RWPE2 (cell line): ENCODE measurements at regions not wholly inside any gene's neighbourhood (a gene's known extent, or its start where the extent isn't known, plus 50 kb on each side); places are given as distances from the start of the nearest gene placed in this dataset.
A peak's percentile ranks its signal among the peaks of the same experiment; 100 is the strongest.
"Not testable (repeated sequence)": the region's sequence is repeated elsewhere in the genome, so short reads cannot be mapped to it uniquely, and the experiment has no call there.

Experiments used
- ATAC-seq: fragments of 200-7000 bp; cut with Tn5 transposase; 3 replicates; pipeline ENCODE4 v1.9.1; 2021; ENCODE audit warnings: low read depth
- DNase-seq: peaks from one replicate; pipeline ENCODE4 v3.0.0-alpha.2; 2020; ENCODE audit warnings: low spot score
- H3K27ac ChIP-seq: fragments of 450-650 bp; 2 replicates; pipeline ENCODE4 v1.5.1; 2017; ENCODE audit warnings: mild to moderate bottlenecking; ENCODE audit not compliant: poor library complexity, severe bottlenecking
- H3K27me3 ChIP-seq: fragments of 250-450 bp; sonication (Bioruptor Pico); 2 replicates; pipeline ENCODE4 v1.5.1; 2021; ENCODE audit warnings: mild to moderate bottlenecking, moderate library complexity; ENCODE audit not compliant: insufficient read depth, poor library complexity, severe bottlenecking
- H3K36me3 ChIP-seq: fragments of 250-450 bp; sonication (Bioruptor Pico); 2 replicates; pipeline ENCODE4 v1.5.1; 2020; ENCODE audit warnings: low read depth, mild to moderate bottlenecking, moderate library complexity
- H3K4me1 ChIP-seq: fragments of 250-450 bp; sonication (Bioruptor Pico); 2 replicates; pipeline ENCODE4 v1.5.1; 2021; ENCODE audit warnings: mild to moderate bottlenecking, moderate library complexity; ENCODE audit not compliant: insufficient read depth, poor library complexity, severe bottlenecking
- H3K4me3 ChIP-seq: fragments of 250-450 bp; sonication (Bioruptor Pico); 2 replicates; pipeline ENCODE4 v1.5.1; 2021; ENCODE audit warnings: mild to moderate bottlenecking, moderate library complexity; ENCODE audit not compliant: severe bottlenecking
- H3K9me3 ChIP-seq: fragments of 250-450 bp; sonication (Bioruptor Pico); 2 replicates; pipeline ENCODE4 v1.5.1; 2021; ENCODE audit warnings: mild to moderate bottlenecking, moderate library complexity; ENCODE audit not compliant: severe bottlenecking

DNA sequence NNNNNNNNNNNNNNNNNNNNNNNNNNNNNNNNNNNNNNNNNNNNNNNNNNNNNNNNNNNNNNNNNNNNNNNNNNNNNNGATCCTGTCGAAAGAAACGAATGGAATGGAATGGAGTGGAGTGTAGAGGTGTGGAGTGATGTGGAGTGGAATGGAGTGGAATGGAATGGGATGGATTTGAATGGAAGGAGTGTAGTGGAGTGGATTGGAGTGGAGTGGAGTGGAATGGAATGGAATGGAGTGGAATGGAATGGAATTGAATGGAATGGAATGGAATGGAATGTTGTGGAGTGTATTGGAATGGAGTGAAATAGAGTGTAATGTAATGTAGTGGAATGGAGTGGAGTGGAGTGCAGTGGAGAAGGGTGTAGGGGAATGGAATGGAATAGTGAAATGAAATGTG lies 1275.4 kb upstream of the TPTE start:
- H3K27me3 ChIP-seq, H3K4me3 ChIP-seq, H3K4me1 ChIP-seq, H3K27ac ChIP-seq, DNase-seq, H3K36me3 ChIP-seq, ATAC-seq, H3K9me3 ChIP-seq: not testable (repeated sequence)

DNA sequence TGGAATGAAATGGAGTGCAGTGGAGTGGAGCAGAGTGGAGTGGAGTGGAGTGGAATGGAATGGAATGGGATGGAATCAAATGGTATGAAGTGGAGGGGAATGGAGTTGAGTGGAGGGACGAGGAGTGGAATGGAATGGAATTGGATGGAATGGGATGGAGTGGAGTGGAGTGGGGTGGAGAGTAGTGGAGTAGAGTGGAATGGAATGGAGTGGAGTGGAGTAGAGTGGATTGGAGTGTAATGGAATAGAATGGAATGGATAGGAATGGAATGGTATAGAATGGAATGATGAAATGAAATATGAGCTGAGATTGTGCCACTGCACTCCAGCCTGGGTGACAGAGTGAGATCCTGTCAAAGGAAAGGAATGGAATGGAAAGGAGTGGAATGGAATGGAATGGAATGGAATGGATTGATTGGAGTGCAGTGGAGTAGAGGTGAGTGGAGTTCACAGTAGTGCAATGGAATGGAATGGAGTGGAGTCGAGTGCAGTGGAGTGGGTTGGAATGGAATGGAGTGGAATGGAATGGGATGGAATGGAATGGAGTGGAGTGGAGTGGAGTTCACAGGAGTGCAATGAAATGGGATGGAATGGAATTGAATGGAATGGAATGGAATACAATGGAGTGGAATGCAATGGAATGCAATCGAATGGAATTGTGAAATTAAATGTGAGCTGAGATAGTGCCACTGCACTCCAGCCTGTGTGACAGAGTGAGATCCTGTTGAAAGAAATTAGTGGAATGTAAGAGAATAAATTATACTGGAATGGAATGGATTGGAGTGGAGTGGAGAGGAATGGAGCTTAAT lies 1274.7 kb upstream of the TPTE start:
- ATAC-seq (peak; percentile 35; the same call in 2 of the 3 replicates), DNase-seq (peak; percentile 28)

GRCh38 chr21:9247290-9247613 lies 1274.1 kb upstream of the TPTE start:
- not testable (repeated sequence) for H3K27ac ChIP-seq, DNase-seq, H3K27me3 ChIP-seq, H3K36me3 ChIP-seq, H3K9me3 ChIP-seq, H3K4me1 ChIP-seq, H3K4me3 ChIP-seq
- ATAC-seq, result peak; percentile 12; the same call in 1 of the 3 replicates

More for the DNA sequence above, 1274.7 kb upstream of the TPTE start:
- H3K36me3 ChIP-seq, H3K4me3 ChIP-seq, H3K27me3 ChIP-seq, H3K9me3 ChIP-seq, H3K4me1 ChIP-seq, H3K27ac ChIP-seq: not testable (repeated sequence)

DNA sequence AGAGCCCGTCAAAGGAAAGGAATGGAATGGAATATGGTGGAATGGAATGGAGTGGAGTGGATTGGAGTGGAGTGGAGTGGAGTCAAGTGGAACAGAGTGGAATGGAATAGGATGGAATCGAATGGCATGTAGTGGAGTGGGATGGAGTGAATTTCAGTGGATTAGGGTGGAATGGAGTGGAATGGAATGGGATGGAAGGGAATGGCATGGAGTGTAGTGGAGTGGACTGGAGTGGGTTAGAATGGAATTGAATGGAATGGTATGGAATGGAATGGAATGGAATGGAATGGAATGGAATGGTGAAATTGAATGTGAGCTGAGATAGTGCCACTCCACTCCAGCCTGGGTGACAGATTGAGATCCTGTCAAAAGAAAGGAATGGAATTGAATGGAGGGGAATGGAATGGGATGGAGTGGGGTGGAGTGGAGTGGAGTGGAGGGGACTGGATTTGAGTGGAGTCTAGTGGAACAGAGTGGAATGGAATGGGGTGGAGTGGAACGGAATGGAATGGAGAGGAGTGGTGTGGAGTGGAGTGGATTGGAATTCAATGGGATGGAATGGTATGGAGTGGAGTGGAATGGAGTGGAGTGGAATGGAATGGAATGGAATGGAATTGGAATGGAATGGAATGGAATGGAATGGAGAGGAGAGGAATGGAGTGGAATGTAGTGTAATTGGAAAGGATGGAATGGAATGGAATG lies 1273.6 kb upstream of the TPTE start:
- not testable (repeated sequence) for H3K4me1 ChIP-seq, H3K9me3 ChIP-seq, H3K27ac ChIP-seq, H3K27me3 ChIP-seq, H3K36me3 ChIP-seq, H3K4me3 ChIP-seq
- peak; percentile 18 for DNase-seq
- peak; percentile 25; the same call in 1 of the 3 replicates for ATAC-seq
